GM20000 (cell line): ENCODE measurements at regions not wholly inside any gene's neighbourhood (a gene's known extent, or its start where the extent isn't known, plus 50 kb on each side); places are given as distances from the start of the nearest gene placed in this dataset.
"Not testable (repeated sequence)": the region's sequence is repeated elsewhere in the genome, so short reads cannot be mapped to it uniquely, and the experiment has no call there.

Experiments used
- DNase-seq: peaks from one replicate; pipeline ENCODE4 v3.0.0; 2012; ENCODE audit warnings: low spot score
- CTCF ChIP-seq: IDR thresholded peaks from 2 replicates; pipeline ENCODE4 v1.5.1; 2012; ENCODE audit warnings: mild to moderate bottlenecking, control low read depth; ENCODE audit errors: extremely low read depth, missing control alignments

- DNase-seq = no peak
- no peak for TF ChIP-seq CTCF
Measured at GRCh38 chr2:221908518-221908917, 336.4 kb upstream of the EPHA4 start.

DNA sequence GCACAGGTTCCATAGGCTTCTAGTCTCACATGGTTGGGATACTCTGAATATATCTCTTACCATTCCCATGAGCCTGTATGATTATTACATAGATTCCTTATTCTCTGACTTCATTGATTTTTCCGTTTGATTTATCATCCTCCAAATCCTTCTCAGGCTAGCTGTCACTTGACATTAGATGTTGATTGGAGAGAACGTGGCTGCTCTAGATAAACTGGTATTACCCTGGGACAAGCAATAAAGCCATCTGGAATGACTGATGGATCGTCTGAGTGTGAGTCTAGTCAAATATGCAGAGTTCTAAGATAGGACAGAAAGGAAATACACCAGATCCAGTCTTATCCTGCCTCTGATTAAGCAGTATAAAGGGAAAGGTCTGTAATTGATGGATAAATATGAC lies 325.6 kb upstream of the EPHA4 start:
- no peak for TF ChIP-seq CTCF

GRCh38 chr2:221896505-221897151 lies 324.5 kb upstream of the EPHA4 start:
- no peak for TF ChIP-seq CTCF
- DNase-seq = no peak

More for the DNA sequence above, 325.6 kb upstream of the EPHA4 start:
- DNase-seq = no peak

DNA sequence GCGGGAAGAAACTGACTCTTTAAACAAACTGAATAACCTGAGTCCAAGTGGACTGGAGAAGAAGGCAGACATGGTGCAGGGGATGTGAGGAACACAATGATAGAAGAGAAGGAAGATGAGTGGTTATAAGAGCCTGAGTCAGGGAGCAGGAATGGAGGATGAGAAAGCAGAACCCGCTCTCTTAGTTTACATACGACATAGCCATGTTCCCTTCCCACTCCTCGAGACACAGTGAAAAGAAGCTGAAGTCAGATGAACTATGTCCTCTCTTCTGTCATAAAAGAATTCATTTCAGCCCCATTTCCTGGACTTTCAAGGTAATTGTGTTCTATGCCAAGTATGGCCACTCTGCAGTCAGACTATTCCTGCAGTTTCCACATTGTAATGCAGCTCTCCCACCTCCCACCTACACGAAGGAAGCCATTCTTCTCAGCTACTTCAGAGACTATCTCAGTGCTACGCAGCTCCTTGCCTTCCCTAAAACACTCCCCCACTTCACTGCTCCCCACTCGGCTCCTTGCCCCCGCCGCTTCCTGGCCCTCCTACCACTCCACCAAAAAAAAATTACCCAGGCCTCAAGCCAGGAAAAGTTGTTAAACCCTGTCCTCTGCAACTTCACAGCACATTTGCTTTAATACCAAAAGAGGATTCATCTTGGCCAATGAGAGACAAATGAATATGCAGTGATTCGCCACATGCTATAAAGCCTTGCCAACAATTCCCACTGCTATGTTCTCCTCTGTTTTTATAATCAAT lies 323.4 kb upstream of the EPHA4 start:
- no peak for DNase-seq
- TF ChIP-seq CTCF = no peak

GRCh38 chr2:221893501-221893900 lies 321.4 kb upstream of the EPHA4 start:
- no peak for DNase-seq
- TF ChIP-seq CTCF = no peak

DNA sequence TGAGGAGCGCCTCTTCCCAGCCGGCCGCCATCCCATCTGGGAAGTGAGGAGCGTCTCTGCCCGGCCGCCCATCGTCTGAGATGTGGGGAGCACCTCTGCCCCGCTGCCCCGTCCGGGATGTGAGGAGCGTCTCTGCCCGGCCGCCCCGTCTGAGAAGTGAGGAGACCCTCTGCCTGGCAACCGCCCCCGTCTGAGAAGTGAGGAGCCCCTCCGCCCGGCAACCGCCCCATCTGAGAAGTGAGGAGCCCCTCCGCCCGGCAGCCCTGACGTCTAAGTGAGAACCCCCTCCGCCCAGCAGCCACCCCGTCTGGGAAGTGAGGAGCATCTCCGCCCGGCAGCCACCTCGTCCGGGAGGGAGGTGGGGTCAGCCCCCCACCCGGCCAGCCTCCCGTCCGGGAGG lies 319.9 kb upstream of the EPHA4 start:
- not testable (repeated sequence) for DNase-seq

DNA sequence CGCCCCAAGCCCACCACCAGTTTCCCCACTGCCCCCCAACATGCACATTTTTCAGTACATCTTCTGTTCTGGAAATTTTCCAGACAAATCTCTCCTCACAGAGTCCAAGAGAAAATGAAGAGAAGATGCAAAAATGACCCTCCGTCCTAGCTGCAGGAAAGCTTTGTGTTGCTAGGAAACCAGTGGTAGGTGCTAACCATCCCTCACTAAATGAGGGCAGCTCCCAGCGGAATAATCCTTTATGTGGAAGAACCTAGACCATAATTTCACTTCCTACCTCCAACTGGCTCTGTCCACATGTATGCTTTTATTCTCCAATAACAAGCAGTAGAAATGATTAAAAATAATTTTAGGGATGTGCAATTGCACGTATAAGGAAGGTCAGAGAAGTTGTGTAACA lies 311.9 kb upstream of the EPHA4 start:
- TF ChIP-seq CTCF = no peak

GRCh38 chr2:221876016-221876415 lies 303.9 kb upstream of the EPHA4 start:
- TF ChIP-seq CTCF = no peak
- DNase-seq = no peak

More for the DNA sequence above, 311.9 kb upstream of the EPHA4 start:
- no peak for DNase-seq
